Peyer's patch (tissue), 4 donors: ENCODE measurements at regions not wholly inside any gene's neighbourhood (a gene's known extent, or its start where the extent isn't known, plus 50 kb on each side); places are given as distances from the start of the nearest gene placed in this dataset.

Experiments used
- CTCF ChIP-seq, 6 experiments: fragments of 450-650 bp in 4 of 6; fragments of 200-600 bp in 2 of 6; sonication (generic) in 1 of 6; IDR thresholded peaks; one replicate each; pipeline ENCODE4 v1.5.1; 2017 to 2019; ENCODE audit warnings: antibody characterized with exemption in 6 of 6, mild to moderate bottlenecking in 3 of 6, moderate library complexity in 1 of 6
- POLR2A ChIP-seq, 2 donors: fragments of 450-650 bp; IDR thresholded peaks; one replicate each; pipeline ENCODE4 v1.5.1; 2017; ENCODE audit warnings: antibody characterized with exemption in 2 of 2, mild to moderate bottlenecking in 2 of 2, moderate library complexity in 2 of 2

GRCh38 chr16:86988920-86989696 lies 328.1 kb downstream of the C16orf95 start:
- TF ChIP-seq CTCF (IDR thresholded peaks at IDR 0.05) (no peak), POLR2A (IDR thresholded peaks at IDR 0.05) (no peak)
